ENCODE measurements at regions not wholly inside any gene's neighbourhood (a gene's known extent, or its start where the extent isn't known, plus 50 kb on each side); places are given as distances from the start of the nearest gene placed in this dataset.

- TF ChIP-seq, protein P1, sequence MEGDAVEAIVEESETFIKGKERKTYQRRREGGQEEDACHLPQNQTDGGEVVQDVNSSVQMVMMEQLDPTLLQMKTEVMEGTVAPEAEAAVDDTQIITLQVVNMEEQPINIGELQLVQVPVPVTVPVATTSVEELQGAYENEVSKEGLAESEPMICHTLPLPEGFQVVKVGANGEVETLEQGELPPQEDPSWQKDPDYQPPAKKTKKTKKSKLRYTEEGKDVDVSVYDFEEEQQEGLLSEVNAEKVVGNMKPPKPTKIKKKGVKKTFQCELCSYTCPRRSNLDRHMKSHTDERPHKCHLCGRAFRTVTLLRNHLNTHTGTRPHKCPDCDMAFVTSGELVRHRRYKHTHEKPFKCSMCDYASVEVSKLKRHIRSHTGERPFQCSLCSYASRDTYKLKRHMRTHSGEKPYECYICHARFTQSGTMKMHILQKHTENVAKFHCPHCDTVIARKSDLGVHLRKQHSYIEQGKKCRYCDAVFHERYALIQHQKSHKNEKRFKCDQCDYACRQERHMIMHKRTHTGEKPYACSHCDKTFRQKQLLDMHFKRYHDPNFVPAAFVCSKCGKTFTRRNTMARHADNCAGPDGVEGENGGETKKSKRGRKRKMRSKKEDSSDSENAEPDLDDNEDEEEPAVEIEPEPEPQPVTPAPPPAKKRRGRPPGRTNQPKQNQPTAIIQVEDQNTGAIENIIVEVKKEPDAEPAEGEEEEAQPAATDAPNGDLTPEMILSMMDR (IDR thresholded peaks at IDR 0.05), result no peak
- WGBS, 2 donors, result 57 to 66% methylated on average over 11 of the region's 11 CpGs
- intact Hi-C loops (cut with DNase I), result no loop called here
- H3K4me1 ChIP-seq, result no peaks in the 10 kb centered on the region
- H3K27ac ChIP-seq, result no peak overlapping the region
- ATAC-seq (no peak), DNase-seq (peak in 1 of 6 donors; percentile 45), FAIRE-seq (no peak)
- no peaks in the 10 kb centered on the region for H3K27me3 ChIP-seq
- no peak overlapping the region for H3K4me3 ChIP-seq
- no peaks in the 10 kb centered on the region for H3K36me3 ChIP-seq
- no peaks in the 10 kb centered on the region for H3K9me3 ChIP-seq
These were observed 314.3 kb upstream of the ZMIZ1 start for GRCh38 chr10:78754269-78755062.

DNA sequence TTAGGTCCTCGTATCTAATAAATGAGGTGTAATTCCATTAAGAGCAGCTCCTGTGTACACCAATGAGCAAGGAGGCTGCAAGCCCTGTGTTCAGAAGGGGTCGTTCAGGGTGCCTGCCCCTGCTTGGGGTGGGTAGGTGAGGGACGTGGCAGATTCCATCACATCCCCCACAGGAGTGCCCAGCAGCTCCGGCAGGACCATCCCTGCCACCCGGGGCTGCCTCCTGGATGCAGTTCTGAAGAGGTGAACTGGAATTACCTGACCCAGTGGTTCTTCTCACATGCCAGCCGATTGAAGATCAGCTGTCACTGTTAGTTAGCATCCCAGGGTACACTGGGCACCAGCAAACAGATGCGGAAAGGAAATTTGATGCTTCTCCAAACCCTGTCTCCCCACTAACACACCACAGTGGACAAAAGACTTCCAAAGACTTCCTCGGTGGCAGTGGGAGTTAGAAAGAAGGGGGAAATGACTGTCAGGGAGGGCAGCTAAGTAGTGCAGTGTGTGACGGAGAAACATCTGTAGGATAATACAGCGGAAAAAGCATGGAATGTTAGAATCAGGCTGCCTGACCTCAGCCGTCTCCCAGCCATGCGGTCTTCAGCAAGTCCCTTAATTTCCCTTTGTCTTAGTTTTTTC lies 313.6 kb upstream of the ZMIZ1 start:
- FAIRE-seq, result no peak
- H3K27ac ChIP-seq, result no peak overlapping the region
- no peaks in the 10 kb centered on the region for H3K27me3 ChIP-seq
- WGBS, 2 donors, result 76 to 83% methylated on average over 12 of the region's 12 CpGs
- H3K9me3 ChIP-seq, result no peaks in the 10 kb centered on the region
- ATAC-seq, result no peak
- no peaks in the 10 kb centered on the region for H3K4me1 ChIP-seq
- H3K36me3 ChIP-seq, result no peaks in the 10 kb centered on the region
- TF ChIP-seq, protein P1 (IDR thresholded peaks at IDR 0.05), result no peak
- no peak for DNase-seq
- no peak overlapping the region for H3K4me3 ChIP-seq
- intact Hi-C loops (cut with DNase I), result no loop called here

DNA sequence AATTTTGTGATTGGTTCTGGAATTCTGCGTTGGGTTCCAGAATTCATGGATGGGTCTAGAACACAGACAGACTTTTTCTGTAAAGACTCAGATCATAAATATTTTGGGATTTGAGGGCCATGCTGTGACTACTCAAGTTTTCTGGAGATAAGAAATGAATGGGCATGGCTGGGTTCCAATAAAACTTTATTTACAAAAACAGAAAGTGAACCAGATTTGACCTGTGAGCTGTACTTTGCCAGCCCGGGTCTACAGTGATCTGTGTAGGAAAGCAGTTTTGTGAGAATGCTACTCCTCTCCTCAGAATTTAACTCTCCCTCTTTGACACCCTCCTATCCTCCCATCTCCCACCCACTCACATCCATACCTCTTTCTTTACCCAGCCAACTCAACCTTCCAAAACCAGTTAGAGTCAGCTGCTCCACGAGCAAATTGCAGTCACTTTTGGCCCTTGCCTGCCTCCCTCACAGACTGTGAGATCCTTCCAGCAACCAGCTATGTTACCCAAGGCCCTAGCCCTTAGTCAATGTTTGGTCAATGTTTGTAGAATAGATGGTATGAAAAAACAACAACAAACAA lies 312.8 kb upstream of the ZMIZ1 start:
- Histone ChIP-seq H3K27me3 (no peaks in the 10 kb centered on the region), H3K27ac (peak overlapping the region in 2 of 4 donors; percentile 60 to 62), H3K9me3 (no peaks in the 10 kb centered on the region), H3K4me1 (no peaks in the 10 kb centered on the region), H3K36me3 (no peaks in the 10 kb centered on the region), H3K4me3 (no peak overlapping the region)
- no peak for DNase-seq
- 88 to 94% methylated on average over 3 of the region's 3 CpGs for WGBS, 2 donors
- TF ChIP-seq, protein P1 (IDR thresholded peaks at IDR 0.05), result no peak
- no peak for ATAC-seq
- intact Hi-C loops (cut with DNase I), result no loop called here
- no peak for FAIRE-seq

- WGBS, 2 donors, result 65 to 72% methylated on average over 18 of the region's 18 CpGs
These were observed 312.0 kb upstream of the ZMIZ1 start for GRCh38 chr10:78756604-78757343.

More at GRCh38 chr10:78756604-78757343, 312.0 kb upstream of the ZMIZ1 start:
- Histone ChIP-seq H3K36me3 (no peaks in the 10 kb centered on the region), H3K27ac (peak overlapping the region in 2 of 4 donors; percentile 60 to 62), H3K4me1 (no peaks in the 10 kb centered on the region), H3K9me3 (no peaks in the 10 kb centered on the region), H3K27me3 (no peaks in the 10 kb centered on the region), H3K4me3 (no peak overlapping the region)
- FAIRE-seq (no peak), DNase-seq (peak in 2 of 6 donors; percentile 58 to 74), ATAC-seq (peak; percentile 55 to 92 (median 88))
- TF ChIP-seq, protein P1 (IDR thresholded peaks at IDR 0.05), result no peak
- intact Hi-C loops (cut with DNase I), result no loop called here

Data from pancreas (tissue), 10 donors.